GM13976 (cell line): ENCODE measurements at regions not wholly inside any gene's neighbourhood (a gene's known extent, or its start where the extent isn't known, plus 50 kb on each side); places are given as distances from the start of the nearest gene placed in this dataset.

Experiments
- DNase-seq: peaks from one replicate; pipeline ENCODE4 v3.0.0; 2012; ENCODE audit warnings: low spot score
- in situ Hi-C: fragments of 300-500 bp; cut with MboI; formaldehyde crosslinking; loops from one replicate; pipeline ENCODE4 v1.12.0; 2022; ENCODE audit warnings: low sequenced_read_pairs, mixed read lengths, inconsistent platforms; ENCODE audit not compliant: unreplicated experiment
- TF ChIP-seq, protein P1 (sequence below): IDR thresholded peaks from 2 replicates; pipeline ENCODE4 v1.5.1; 2012; ENCODE audit warnings: borderline replicate concordance, mild to moderate bottlenecking; ENCODE audit not compliant: insufficient read depth; ENCODE audit errors: extremely low read depth, missing control alignments, control extremely low read depth

DNA sequence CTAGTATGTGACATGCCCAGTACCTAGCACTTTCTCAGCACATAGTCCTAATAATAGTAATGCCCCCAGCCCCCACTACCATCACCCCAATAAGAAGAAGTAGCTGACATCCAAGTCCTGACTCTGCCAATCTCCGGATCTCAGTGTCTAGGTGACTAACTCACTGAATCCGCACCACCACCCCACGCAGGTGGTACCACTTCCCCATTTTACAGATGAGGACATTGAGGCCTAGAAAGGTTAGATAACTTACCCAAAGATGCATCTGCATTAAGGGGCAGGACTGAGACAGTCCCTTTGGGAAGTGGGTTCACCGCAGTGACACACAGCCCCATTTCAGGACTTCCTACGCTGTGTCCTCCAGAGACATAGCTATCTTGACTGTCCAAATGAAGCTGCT lies 241.2 kb downstream of the TFAP2C start:
- no peak for DNase-seq
- TF ChIP-seq, protein P1, sequence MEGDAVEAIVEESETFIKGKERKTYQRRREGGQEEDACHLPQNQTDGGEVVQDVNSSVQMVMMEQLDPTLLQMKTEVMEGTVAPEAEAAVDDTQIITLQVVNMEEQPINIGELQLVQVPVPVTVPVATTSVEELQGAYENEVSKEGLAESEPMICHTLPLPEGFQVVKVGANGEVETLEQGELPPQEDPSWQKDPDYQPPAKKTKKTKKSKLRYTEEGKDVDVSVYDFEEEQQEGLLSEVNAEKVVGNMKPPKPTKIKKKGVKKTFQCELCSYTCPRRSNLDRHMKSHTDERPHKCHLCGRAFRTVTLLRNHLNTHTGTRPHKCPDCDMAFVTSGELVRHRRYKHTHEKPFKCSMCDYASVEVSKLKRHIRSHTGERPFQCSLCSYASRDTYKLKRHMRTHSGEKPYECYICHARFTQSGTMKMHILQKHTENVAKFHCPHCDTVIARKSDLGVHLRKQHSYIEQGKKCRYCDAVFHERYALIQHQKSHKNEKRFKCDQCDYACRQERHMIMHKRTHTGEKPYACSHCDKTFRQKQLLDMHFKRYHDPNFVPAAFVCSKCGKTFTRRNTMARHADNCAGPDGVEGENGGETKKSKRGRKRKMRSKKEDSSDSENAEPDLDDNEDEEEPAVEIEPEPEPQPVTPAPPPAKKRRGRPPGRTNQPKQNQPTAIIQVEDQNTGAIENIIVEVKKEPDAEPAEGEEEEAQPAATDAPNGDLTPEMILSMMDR, result no peak
- in situ Hi-C loops, result no loop called here

DNA sequence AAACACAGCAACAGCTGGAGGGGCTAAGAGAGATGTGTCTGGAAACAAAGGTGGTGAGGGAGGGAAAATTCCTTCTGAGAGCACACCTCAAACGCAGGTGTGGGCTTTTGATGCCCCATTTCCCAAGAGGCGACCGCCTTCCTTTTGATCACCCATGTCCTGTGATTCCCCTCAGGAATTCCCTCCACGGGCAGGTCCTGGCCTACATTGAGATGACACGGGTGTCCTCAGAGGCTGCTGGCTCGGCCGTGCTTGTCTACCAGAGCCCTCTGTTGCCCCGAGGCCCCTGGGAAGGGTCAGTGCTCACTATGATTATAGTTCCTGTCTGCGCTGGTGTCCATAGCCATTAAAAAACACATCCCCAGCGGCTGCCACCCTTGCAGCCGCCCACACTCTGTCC lies 242.6 kb downstream of the TFAP2C start:
- in situ Hi-C loops, result no loop called here
- no peak for DNase-seq
- TF ChIP-seq, protein P1, result no peak

DNA sequence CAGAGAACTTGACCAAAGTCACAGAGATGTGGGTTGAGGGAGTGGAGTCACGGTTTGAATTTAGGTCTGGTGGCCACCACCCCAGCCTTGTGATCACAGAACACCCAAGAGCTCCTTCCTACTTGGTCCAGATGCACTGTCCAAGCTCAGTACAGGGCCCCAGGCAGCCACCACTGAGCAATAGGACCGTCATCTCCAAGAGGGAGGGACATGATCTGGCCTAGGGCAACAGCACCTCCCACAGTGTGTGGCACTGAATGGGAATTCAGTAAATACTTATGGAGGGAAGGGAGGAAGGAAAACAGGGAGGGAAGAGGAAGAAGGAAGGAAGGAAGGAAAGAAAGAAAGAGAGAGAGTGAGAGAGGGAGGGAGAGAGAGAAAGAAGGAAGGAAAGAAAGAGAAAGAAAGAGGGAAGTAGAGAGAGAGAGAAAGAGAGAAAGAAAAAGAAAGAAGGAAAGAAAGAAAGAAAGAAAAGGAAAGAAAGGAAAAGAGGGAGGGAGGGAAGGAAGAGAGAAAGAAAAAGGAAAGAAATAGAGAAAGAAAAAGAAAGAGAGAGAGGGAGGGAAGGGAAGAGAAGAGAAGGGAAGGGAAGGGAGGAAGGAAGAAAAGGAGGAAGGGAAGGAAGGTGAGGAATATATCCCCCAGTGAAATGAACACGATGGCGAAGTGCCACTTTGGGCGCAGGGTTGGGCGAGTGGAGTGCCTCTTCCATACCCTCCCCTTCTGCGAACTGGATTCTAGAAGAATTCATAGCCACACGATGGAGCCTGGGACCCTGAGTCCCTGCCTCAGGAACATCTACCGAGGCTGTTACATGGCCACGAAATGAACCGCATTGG lies 243.7 kb downstream of the TFAP2C start:
- in situ Hi-C loops, result no loop called here
- DNase-seq, result no peak
- TF ChIP-seq, protein P1, result no peak

DNA sequence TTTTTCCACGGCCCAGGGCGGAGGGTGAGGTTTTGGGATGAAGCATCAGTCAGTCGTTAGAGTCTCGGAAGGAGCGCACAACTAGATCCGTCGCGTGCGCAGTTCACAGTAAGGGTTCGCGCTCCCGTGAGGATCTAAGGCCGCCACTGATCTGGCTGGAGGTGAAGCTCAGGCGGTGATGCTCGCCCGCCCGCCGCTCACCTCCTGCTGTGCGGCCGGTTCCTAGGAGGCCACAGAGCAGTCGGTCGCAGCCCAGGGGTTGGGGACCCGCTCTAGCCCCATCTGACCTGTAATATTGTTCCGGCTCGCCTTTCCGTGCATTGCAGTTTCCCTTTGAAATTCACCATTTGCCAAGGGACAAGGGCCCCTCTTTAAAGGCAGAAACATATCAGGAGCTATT lies 244.7 kb downstream of the TFAP2C start:
- in situ Hi-C loops, result no loop called here
- no peak for DNase-seq
- TF ChIP-seq, protein P1, result no peak

DNA sequence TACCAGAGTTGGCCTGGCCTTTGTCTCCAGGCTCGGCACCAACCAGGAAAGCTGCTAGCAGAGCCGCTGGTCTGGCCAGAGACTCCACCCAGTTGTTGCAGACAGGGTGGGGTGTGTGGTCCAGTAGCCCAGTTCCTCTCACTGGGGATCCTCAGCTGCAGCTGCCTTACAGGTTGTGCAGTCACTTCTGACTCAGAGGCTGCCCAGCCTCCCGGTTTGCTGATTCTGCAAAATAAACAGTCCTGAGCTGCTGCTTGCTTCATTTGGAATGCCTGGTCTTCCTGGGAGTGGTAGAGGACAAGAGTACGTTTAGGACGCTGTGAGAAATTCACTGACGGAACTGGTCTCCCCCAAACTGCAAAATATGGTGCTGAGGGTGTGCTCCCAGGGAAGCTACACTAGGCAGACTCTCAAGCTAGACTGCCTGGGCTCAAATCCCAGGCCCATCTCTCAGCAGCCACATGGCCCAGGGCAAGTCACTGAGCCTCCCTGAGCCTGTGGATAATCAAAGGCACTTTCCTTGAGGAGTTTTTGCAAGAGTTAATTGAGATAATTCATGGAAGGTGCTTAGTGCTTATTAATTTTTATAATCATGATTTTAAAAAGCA lies 246.1 kb downstream of the TFAP2C start:
- DNase-seq, result no peak
- in situ Hi-C loops, result no loop called here
- TF ChIP-seq, protein P1, result no peak

DNA sequence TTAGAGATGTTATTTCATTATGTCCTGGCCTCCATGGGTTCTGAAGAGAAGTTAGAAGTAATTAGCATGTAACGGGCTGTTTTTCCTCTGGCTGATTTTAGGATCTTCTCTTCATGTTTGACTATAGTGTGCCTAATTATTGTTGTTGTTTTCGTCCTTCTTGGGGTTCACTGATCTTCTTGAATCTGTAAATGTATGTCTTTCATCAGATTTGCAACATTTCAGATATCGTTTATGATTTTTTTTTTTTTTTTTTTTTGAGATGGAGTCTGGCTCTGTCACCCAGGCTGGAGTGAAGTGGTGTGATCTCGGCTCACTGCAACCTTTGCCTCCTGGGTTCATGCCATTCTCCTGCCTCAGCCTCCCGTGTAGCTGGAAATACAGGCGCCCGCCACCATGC lies 246.7 kb downstream of the TFAP2C start:
- in situ Hi-C loops, result no loop called here
- TF ChIP-seq, protein P1, result no peak
- DNase-seq, result no peak
